SU-DHL-6 (cell line): ENCODE measurements at regions not wholly inside any gene's neighbourhood (a gene's known extent, or its start where the extent isn't known, plus 50 kb on each side); places are given as distances from the start of the nearest gene placed in this dataset.

ENCODE experiments used
- H2AFZ ChIP-seq: fragments of 200-600 bp; sonication (generic); 2 replicates; pipeline ENCODE4 v1.6.1; 2014; ENCODE audit warnings: low read depth, mild to moderate bottlenecking, moderate library complexity, mixed read lengths, antibody characterized with exemption, low read length; ENCODE audit not compliant: severe bottlenecking
- H3F3A ChIP-seq: fragments of 200-600 bp; shearing (Covaris generic); 2 replicates; pipeline ENCODE4 v1.6.0; 2016; ENCODE audit warnings: antibody characterized with exemption, mild to moderate bottlenecking; ENCODE audit not compliant: insufficient read depth
- H3K27ac ChIP-seq: fragments of 200-600 bp; sonication (generic); 2 replicates; pipeline ENCODE4 v1.5.1; 2016; ENCODE audit warnings: low read depth, mild to moderate bottlenecking, low read length, moderate library complexity, mixed read lengths
- H3K27me3 ChIP-seq: fragments of 200-600 bp; sonication (generic), shearing (Covaris generic); 2 replicates; pipeline ENCODE4 v1.6.0; 2014; ENCODE audit warnings: mild to moderate bottlenecking, low read length
- H3K36me3 ChIP-seq: fragments of 200-600 bp; sonication (generic); 2 replicates; pipeline ENCODE4 v1.6.1; 2014; ENCODE audit warnings: mild to moderate bottlenecking, low read length, mixed read lengths
- H3K4me2 ChIP-seq: fragments of 300-600, 200-600 bp; shearing (Covaris generic), sonication (generic); 2 replicates; pipeline ENCODE4 v1.6.0; 2014; ENCODE audit warnings: low read length, low read depth, mild to moderate bottlenecking; ENCODE audit not compliant: poor library complexity, severe bottlenecking
- H3K4me3 ChIP-seq: fragments of 200-600 bp; sonication (generic); 2 replicates; pipeline ENCODE4 v1.5.1; 2014; ENCODE audit warnings: antibody characterized with exemption, low read length, mild to moderate bottlenecking, mixed read lengths; ENCODE audit not compliant: insufficient read depth, poor library complexity, severe bottlenecking
- H3K79me2 ChIP-seq: fragments of 200-600 bp; sonication (generic); 2 replicates; pipeline ENCODE4 v1.6.1; 2014; ENCODE audit warnings: mild to moderate bottlenecking, low read length, moderate library complexity; ENCODE audit not compliant: insufficient read depth
- H3K9ac ChIP-seq: fragments of 200-600 bp; sonication (generic); 2 replicates; pipeline ENCODE4 v1.7.0; 2014; ENCODE audit warnings: mild to moderate bottlenecking, low read length
- H3K9me2 ChIP-seq: fragments of 200-600 bp; sonication (generic); replicated peaks from 2 replicates; pipeline ENCODE4 v1.6.1; 2014; ENCODE audit warnings: low read length; ENCODE audit not compliant: insufficient read depth
- H3K9me3 ChIP-seq: fragments of 200-600 bp; sonication (generic); 2 replicates; pipeline ENCODE4 v1.6.1; 2014; ENCODE audit warnings: low read length, mixed read lengths; ENCODE audit not compliant: insufficient read depth
- H4K20me1 ChIP-seq: fragments of 200-600 bp; sonication (generic); 2 replicates; pipeline ENCODE4 v1.6.1; 2014; ENCODE audit warnings: low read depth, mild to moderate bottlenecking, antibody characterized with exemption, low read length, moderate library complexity, mixed read lengths
- EZH2phosphoT487 ChIP-seq: fragments of 200-600 bp; sonication (generic), shearing (Covaris generic); conservative IDR thresholded peaks from 2 replicates; pipeline ENCODE4 v1.6.1; 2018; ENCODE audit warnings: mild to moderate bottlenecking, antibody characterized with exemption, low read length, moderate library complexity, mixed read lengths
- TF ChIP-seq, protein P1 (sequence below): fragments of 200-600 bp; sonication (generic); IDR thresholded peaks from one replicate; pipeline ENCODE4 v1.5.1; 2017; ENCODE audit warnings: antibody characterized with exemption, mild to moderate bottlenecking, low read length, moderate library complexity; ENCODE audit not compliant: insufficient read depth, poor library complexity, severe bottlenecking

GRCh38 chr6:113511100-113511499 is 346.0 kb upstream of the MARCKS start:
- TF ChIP-seq EZH2phosphoT487: no peak
- TF ChIP-seq, protein P1, sequence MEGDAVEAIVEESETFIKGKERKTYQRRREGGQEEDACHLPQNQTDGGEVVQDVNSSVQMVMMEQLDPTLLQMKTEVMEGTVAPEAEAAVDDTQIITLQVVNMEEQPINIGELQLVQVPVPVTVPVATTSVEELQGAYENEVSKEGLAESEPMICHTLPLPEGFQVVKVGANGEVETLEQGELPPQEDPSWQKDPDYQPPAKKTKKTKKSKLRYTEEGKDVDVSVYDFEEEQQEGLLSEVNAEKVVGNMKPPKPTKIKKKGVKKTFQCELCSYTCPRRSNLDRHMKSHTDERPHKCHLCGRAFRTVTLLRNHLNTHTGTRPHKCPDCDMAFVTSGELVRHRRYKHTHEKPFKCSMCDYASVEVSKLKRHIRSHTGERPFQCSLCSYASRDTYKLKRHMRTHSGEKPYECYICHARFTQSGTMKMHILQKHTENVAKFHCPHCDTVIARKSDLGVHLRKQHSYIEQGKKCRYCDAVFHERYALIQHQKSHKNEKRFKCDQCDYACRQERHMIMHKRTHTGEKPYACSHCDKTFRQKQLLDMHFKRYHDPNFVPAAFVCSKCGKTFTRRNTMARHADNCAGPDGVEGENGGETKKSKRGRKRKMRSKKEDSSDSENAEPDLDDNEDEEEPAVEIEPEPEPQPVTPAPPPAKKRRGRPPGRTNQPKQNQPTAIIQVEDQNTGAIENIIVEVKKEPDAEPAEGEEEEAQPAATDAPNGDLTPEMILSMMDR: no peak
- no peaks in the 10 kb centered on the region for H3F3A ChIP-seq
- H3K4me3 ChIP-seq: no peak overlapping the region
- no peaks in the 10 kb centered on the region for H3K9me2 ChIP-seq
- H2AFZ ChIP-seq: no peak overlapping the region
- H3K36me3 ChIP-seq: no peaks in the 10 kb centered on the region
- no peaks in the 10 kb centered on the region for H3K9me3 ChIP-seq
- H3K27me3 ChIP-seq: no peaks in the 10 kb centered on the region
- no peak overlapping the region for H3K4me2 ChIP-seq
- H3K9ac ChIP-seq: no peak overlapping the region
- no peaks in the 10 kb centered on the region for H4K20me1 ChIP-seq
- H3K79me2 ChIP-seq: no peaks in the 10 kb centered on the region
- no peak overlapping the region for H3K27ac ChIP-seq

- Histone ChIP-seq H3K9me3 (no peaks in the 10 kb centered on the region), H3F3A (no peaks in the 10 kb centered on the region), H2AFZ (no peak overlapping the region), H3K27me3 (no peaks in the 10 kb centered on the region), H3K4me2 (no peak overlapping the region), H3K9ac (no peak overlapping the region), H3K36me3 (no peaks in the 10 kb centered on the region), H3K27ac (no peak overlapping the region), H3K4me3 (no peak overlapping the region), H4K20me1 (no peaks in the 10 kb centered on the region), H3K79me2 (no peaks in the 10 kb centered on the region), H3K9me2 (no peaks in the 10 kb centered on the region)
- TF ChIP-seq, protein P1: no peak
- TF ChIP-seq EZH2phosphoT487: no peak
Observed at GRCh38 chr6:113512576-113512975, 344.6 kb upstream of the MARCKS start.

GRCh38 chr6:113513086-113513485 is 344.1 kb upstream of the MARCKS start:
- no peak for TF ChIP-seq EZH2phosphoT487
- TF ChIP-seq, protein P1: no peak
- Histone ChIP-seq H3K27ac (no peak overlapping the region), H3K9me2 (no peaks in the 10 kb centered on the region), H3K4me3 (no peak overlapping the region), H3K9ac (no peak overlapping the region), H3K4me2 (no peak overlapping the region), H3F3A (no peaks in the 10 kb centered on the region), H3K36me3 (no peaks in the 10 kb centered on the region), H3K79me2 (no peaks in the 10 kb centered on the region), H3K9me3 (no peaks in the 10 kb centered on the region), H3K27me3 (no peaks in the 10 kb centered on the region), H2AFZ (no peak overlapping the region), H4K20me1 (no peaks in the 10 kb centered on the region)

GRCh38 chr6:113522376-113522775 is 334.8 kb upstream of the MARCKS start:
- no peak overlapping the region for H3K27ac ChIP-seq
- H3K36me3 ChIP-seq: no peaks in the 10 kb centered on the region
- H3K27me3 ChIP-seq: no peaks in the 10 kb centered on the region
- no peaks in the 10 kb centered on the region for H3K9me2 ChIP-seq
- no peak for TF ChIP-seq EZH2phosphoT487
- TF ChIP-seq, protein P1: no peak
- no peaks in the 10 kb centered on the region for H3F3A ChIP-seq
- H3K4me3 ChIP-seq: no peak overlapping the region
- no peak overlapping the region for H3K4me2 ChIP-seq
- no peaks in the 10 kb centered on the region for H3K9me3 ChIP-seq
- H2AFZ ChIP-seq: no peak overlapping the region
- H3K9ac ChIP-seq: no peak overlapping the region
- H3K79me2 ChIP-seq: no peaks in the 10 kb centered on the region
- H4K20me1 ChIP-seq: no peaks in the 10 kb centered on the region
